Fibroblast of mammary gland (primary cell): ENCODE measurements at regions not wholly inside any gene's neighbourhood (a gene's known extent, or its start where the extent isn't known, plus 50 kb on each side); places are given as distances from the start of the nearest gene placed in this dataset.
"Not testable (repeated sequence)": the region's sequence is repeated elsewhere in the genome, so short reads cannot be mapped to it uniquely, and the experiment has no call there.

Experiments
- DNase-seq: peaks from one replicate; pipeline ENCODE4 v3.0.0-alpha.2; 2010; ENCODE audit warnings: low read depth
- H3K4me3 ChIP-seq: 2 replicates; pipeline ENCODE4 v1.5.1; 2011; ENCODE audit warnings: low read depth, mild to moderate bottlenecking, low read length, moderate library complexity; ENCODE audit not compliant: control insufficient read depth
- CTCF ChIP-seq: conservative IDR thresholded peaks from 2 replicates; pipeline ENCODE4 v1.5.1; 2011; ENCODE audit warnings: low read depth, low read length, inconsistent platforms; ENCODE audit not compliant: control insufficient read depth, insufficient read depth

- DNase-seq, result no peak
- TF ChIP-seq CTCF, result no peak
- H3K4me3 ChIP-seq, result no peak overlapping the region
Measured at GRCh38 chr19:28135825-28136224, 1077.1 kb downstream of the UQCRFS1 start.

- TF ChIP-seq CTCF, result no peak
- no peak overlapping the region for H3K4me3 ChIP-seq
- DNase-seq, result no peak
Measured at GRCh38 chr19:28134311-28134710, 1078.6 kb downstream of the UQCRFS1 start.

- DNase-seq, H3K4me3 ChIP-seq: not testable (repeated sequence)
Measured at GRCh38 chr19:28130881-28131280, 1082.1 kb downstream of the UQCRFS1 start.

GRCh38 chr19:28130066-28130511 is 1082.9 kb downstream of the UQCRFS1 start:
- no peak for DNase-seq
- H3K4me3 ChIP-seq, result no peak overlapping the region

GRCh38 chr19:28128341-28128740 is 1084.6 kb downstream of the UQCRFS1 start:
- TF ChIP-seq CTCF, result no peak
- no peak for DNase-seq
- no peak overlapping the region for H3K4me3 ChIP-seq

More at GRCh38 chr19:28130066-28130511, 1082.9 kb downstream of the UQCRFS1 start:
- TF ChIP-seq CTCF, result no peak

GRCh38 chr19:28126135-28126898 is 1086.6 kb downstream of the UQCRFS1 start:
- TF ChIP-seq CTCF, result no peak
- DNase-seq, result peak; percentile 28
- H3K4me3 ChIP-seq, result no peak overlapping the region

- TF ChIP-seq CTCF, result no peak
- no peak overlapping the region for H3K4me3 ChIP-seq
- no peak for DNase-seq
Measured at GRCh38 chr19:28122734-28123133, 1090.2 kb downstream of the UQCRFS1 start.
